Erythroblast (primary cell): ENCODE measurements at regions not wholly inside any gene's neighbourhood (a gene's known extent, or its start where the extent isn't known, plus 50 kb on each side); places are given as distances from the start of the nearest gene placed in this dataset.

Experiments used
- GATA1 ChIP-seq: IDR thresholded peaks from 2 replicates; pipeline ENCODE4 v1.6.1; 2011; ENCODE audit warnings: low read depth, mild to moderate bottlenecking, control low read depth, low read length, moderate library complexity
- POLR2A ChIP-seq: IDR thresholded peaks from 2 replicates; pipeline ENCODE4 v1.6.1; 2011; ENCODE audit warnings: mild to moderate bottlenecking, low read length

GRCh38 chr7:116327752-116328151 lies 117.4 kb downstream of the TES start:
- TF ChIP-seq POLR2A (no peak), GATA1 (no peak)
